Liver (tissue), 8 donors: ENCODE measurements at regions not wholly inside any gene's neighbourhood (a gene's known extent, or its start where the extent isn't known, plus 50 kb on each side); places are given as distances from the start of the nearest gene placed in this dataset.

Source experiments
- DNase-seq: peaks from one replicate; pipeline ENCODE4 v3.0.0-alpha.2; 2017; ENCODE audit warnings: low spot score
- H3K27ac ChIP-seq, 2 donors: one replicate each; pipeline ENCODE4 v1.7.0; 2013; ENCODE audit warnings: inconsistent platforms in 2 of 2, low read length in 2 of 2, control low read depth in 1 of 2, low read depth in 1 of 2, mild to moderate bottlenecking in 1 of 2
- H3K27me3 ChIP-seq, 4 donors: one replicate each; pipeline versions ENCODE4 v1.6.1 to v1.7.0; 2013; ENCODE audit warnings: low read length in 3 of 4, inconsistent platforms in 1 of 4, mild to moderate bottlenecking in 1 of 4, moderate library complexity in 1 of 4; ENCODE audit not compliant: control insufficient read depth in 4 of 4, insufficient read depth in 4 of 4
- H3K36me3 ChIP-seq, 4 donors: one replicate each; pipeline versions ENCODE4 v1.6.1 to v1.7.0; 2013; ENCODE audit warnings: low read length in 3 of 4, mild to moderate bottlenecking in 3 of 4, low read depth in 1 of 4, moderate library complexity in 1 of 4; ENCODE audit not compliant: control insufficient read depth in 4 of 4, insufficient read depth in 3 of 4
- H3K4me1 ChIP-seq, 4 donors: one replicate each; pipeline versions ENCODE4 v1.6.1 to v1.7.0; 2013; ENCODE audit warnings: low read length in 3 of 4, mild to moderate bottlenecking in 3 of 4, moderate library complexity in 1 of 4; ENCODE audit not compliant: control insufficient read depth in 4 of 4, insufficient read depth in 4 of 4
- H3K4me3 ChIP-seq, 3 donors: one replicate each; pipeline versions ENCODE4 v1.6.1 to v1.7.0; 2013; ENCODE audit warnings: low read length in 3 of 3, control low read depth in 1 of 3, low read depth in 1 of 3, mild to moderate bottlenecking in 1 of 3
- H3K9ac ChIP-seq, 2 donors: one replicate each; pipeline ENCODE4 v1.7.0; 2013; ENCODE audit warnings: low read length in 2 of 2, mild to moderate bottlenecking in 2 of 2, moderate library complexity in 2 of 2, control low read depth in 1 of 2, low read depth in 1 of 2
- H3K9me3 ChIP-seq, 4 donors: one replicate each; pipeline versions ENCODE4 v1.6.1 to v1.7.0; 2013; ENCODE audit warnings: low read length in 3 of 4; ENCODE audit not compliant: control insufficient read depth in 4 of 4
- EGR1 ChIP-seq, 2 donors: IDR thresholded peaks; 2 replicates each; pipeline ENCODE4 v1.6.1; 2016 to 2018; ENCODE audit warnings: antibody characterized with exemption in 2 of 2, low read depth in 2 of 2
- FOXA1 ChIP-seq: IDR thresholded peaks from 2 replicates; pipeline ENCODE4 v1.6.1; 2016; ENCODE audit warnings: antibody characterized with exemption
- FOXA2 ChIP-seq: IDR thresholded peaks from 2 replicates; pipeline ENCODE4 v1.6.1; 2016; ENCODE audit warnings: antibody characterized with exemption
- GABPA ChIP-seq, 2 donors: IDR thresholded peaks in 1 of 2; conservative IDR thresholded peaks in 1 of 2; 2 replicates each; pipeline ENCODE4 v1.6.1; 2016; ENCODE audit warnings: antibody characterized with exemption in 2 of 2, mild to moderate bottlenecking in 1 of 2, moderate library complexity in 1 of 2
- HNF4A ChIP-seq, 2 donors: conservative IDR thresholded peaks; 2 replicates each; pipeline ENCODE4 v1.6.1; 2016; ENCODE audit warnings: antibody characterized with exemption in 2 of 2, mild to moderate bottlenecking in 2 of 2
- HNF4G ChIP-seq: IDR thresholded peaks from 2 replicates; pipeline ENCODE4 v1.6.1; 2016; ENCODE audit warnings: antibody characterized with exemption
- JUND ChIP-seq, 2 donors: IDR thresholded peaks; 2 replicates each; pipeline ENCODE4 v1.6.1; 2016; ENCODE audit warnings: antibody characterized with exemption in 2 of 2
- NR2F2 ChIP-seq: IDR thresholded peaks from 2 replicates; pipeline ENCODE4 v1.6.1; 2016; ENCODE audit warnings: antibody characterized with exemption
- RXRA ChIP-seq, 2 donors: IDR thresholded peaks; 2 replicates each; pipeline ENCODE4 v1.6.1; 2017 to 2018; ENCODE audit warnings: antibody characterized with exemption in 2 of 2, mild to moderate bottlenecking in 1 of 2
- SP1 ChIP-seq: IDR thresholded peaks from 2 replicates; pipeline ENCODE4 v1.6.1; 2018; ENCODE audit warnings: antibody characterized with exemption, mild to moderate bottlenecking
- TAF1 ChIP-seq: conservative IDR thresholded peaks from 2 replicates; pipeline ENCODE4 v1.6.1; 2016; ENCODE audit warnings: antibody characterized with exemption, mild to moderate bottlenecking
- YY1 ChIP-seq: IDR thresholded peaks from 2 replicates; pipeline ENCODE4 v1.6.1; 2016; ENCODE audit warnings: antibody characterized with exemption, mild to moderate bottlenecking
- WGBS: extraction: QIAGEN DNeasy Blood & Tissue Kit; methylation state at CpG from one replicate; pipeline ENCODE4 v1.1.7; 2013; 5-methylcytosine and 5-hydroxymethylcytosine counted together
- TF ChIP-seq, protein P1 (sequence below): fragments of 150-350 bp; IDR thresholded peaks from 2 replicates; pipeline ENCODE4 v1.5.1; 2017; ENCODE audit warnings: improper control_type of control experiment, low read depth, low read length; ENCODE audit not compliant: missing input control
- TF ChIP-seq, protein P2 (sequence below): IDR thresholded peaks from 2 replicates; pipeline ENCODE4 v1.6.1; 2016; ENCODE audit warnings: antibody characterized with exemption
- TF ChIP-seq, protein P3 (sequence below): IDR thresholded peaks from 2 replicates; pipeline ENCODE4 v1.6.1; 2016; ENCODE audit warnings: antibody characterized with exemption
- TF ChIP-seq, protein P4 (sequence below): IDR thresholded peaks from 2 replicates; pipeline ENCODE4 v1.6.1; 2016; ENCODE audit warnings: antibody characterized with exemption
- donor health status: healthy.
- donor health status: healthy.
- donor health status: healthy.
- donor health status: healthy.
- donor health status: healthy.

DNA sequence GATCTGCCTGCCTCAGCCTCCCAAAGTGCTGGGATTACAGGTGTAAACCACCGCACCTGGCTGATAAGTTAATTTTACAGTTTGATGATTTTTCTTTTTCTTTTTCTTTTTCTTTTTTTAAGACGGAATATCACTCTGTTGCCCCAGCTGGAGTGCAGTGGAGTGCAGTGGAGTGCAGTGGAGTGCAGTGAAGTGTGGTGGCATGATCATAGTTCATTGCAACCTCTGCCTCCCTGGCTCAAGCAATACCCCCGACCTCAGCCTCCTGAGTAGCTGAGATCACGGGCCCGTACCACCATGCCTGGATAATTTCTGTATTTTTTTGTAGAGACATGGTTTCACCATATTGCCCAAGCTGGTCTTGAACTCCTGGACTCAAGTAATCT, 84.4 kb upstream of the CXADR start:
- Histone ChIP-seq H3K36me3 (no peaks in the 10 kb centered on the region), H3K9ac (no peak overlapping the region), H3K4me1 (no peaks in the 10 kb centered on the region), H3K4me3 (no peak overlapping the region), H3K27ac (no peak overlapping the region), H3K9me3 (no peaks in the 10 kb centered on the region), H3K27me3 (no peaks in the 10 kb centered on the region)
- 94% methylated on average over 5 of the region's 5 CpGs for WGBS
- no peak for TF ChIP-seq YY1
- TF ChIP-seq SP1 = no peak
- no peak for TF ChIP-seq TAF1
- TF ChIP-seq, protein P1, sequence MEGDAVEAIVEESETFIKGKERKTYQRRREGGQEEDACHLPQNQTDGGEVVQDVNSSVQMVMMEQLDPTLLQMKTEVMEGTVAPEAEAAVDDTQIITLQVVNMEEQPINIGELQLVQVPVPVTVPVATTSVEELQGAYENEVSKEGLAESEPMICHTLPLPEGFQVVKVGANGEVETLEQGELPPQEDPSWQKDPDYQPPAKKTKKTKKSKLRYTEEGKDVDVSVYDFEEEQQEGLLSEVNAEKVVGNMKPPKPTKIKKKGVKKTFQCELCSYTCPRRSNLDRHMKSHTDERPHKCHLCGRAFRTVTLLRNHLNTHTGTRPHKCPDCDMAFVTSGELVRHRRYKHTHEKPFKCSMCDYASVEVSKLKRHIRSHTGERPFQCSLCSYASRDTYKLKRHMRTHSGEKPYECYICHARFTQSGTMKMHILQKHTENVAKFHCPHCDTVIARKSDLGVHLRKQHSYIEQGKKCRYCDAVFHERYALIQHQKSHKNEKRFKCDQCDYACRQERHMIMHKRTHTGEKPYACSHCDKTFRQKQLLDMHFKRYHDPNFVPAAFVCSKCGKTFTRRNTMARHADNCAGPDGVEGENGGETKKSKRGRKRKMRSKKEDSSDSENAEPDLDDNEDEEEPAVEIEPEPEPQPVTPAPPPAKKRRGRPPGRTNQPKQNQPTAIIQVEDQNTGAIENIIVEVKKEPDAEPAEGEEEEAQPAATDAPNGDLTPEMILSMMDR = no peak
- no peak for TF ChIP-seq EGR1 (IDR thresholded peaks at IDR 0.05; ENCODE audit: low read depth in 2 of 2)
- no peak for TF ChIP-seq NR2F2
- TF ChIP-seq, protein P2, sequence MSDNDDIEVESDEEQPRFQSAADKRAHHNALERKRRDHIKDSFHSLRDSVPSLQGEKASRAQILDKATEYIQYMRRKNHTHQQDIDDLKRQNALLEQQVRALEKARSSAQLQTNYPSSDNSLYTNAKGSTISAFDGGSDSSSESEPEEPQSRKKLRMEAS = no peak
- TF ChIP-seq, protein P3, sequence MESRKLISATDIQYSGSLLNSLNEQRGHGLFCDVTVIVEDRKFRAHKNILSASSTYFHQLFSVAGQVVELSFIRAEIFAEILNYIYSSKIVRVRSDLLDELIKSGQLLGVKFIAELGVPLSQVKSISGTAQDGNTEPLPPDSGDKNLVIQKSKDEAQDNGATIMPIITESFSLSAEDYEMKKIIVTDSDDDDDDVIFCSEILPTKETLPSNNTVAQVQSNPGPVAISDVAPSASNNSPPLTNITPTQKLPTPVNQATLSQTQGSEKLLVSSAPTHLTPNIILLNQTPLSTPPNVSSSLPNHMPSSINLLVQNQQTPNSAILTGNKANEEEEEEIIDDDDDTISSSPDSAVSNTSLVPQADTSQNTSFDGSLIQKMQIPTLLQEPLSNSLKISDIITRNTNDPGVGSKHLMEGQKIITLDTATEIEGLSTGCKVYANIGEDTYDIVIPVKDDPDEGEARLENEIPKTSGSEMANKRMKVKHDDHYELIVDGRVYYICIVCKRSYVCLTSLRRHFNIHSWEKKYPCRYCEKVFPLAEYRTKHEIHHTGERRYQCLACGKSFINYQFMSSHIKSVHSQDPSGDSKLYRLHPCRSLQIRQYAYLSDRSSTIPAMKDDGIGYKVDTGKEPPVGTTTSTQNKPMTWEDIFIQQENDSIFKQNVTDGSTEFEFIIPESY = no peak
- TF ChIP-seq FOXA1 = no peak
- TF ChIP-seq HNF4A (conservative IDR thresholded peaks at IDR 0.05) = no peak
- TF ChIP-seq HNF4G = no peak
- TF ChIP-seq JUND (IDR thresholded peaks at IDR 0.05) = no peak
- no peak for TF ChIP-seq RXRA (IDR thresholded peaks at IDR 0.05)
- no peak for DNase-seq

DNA sequence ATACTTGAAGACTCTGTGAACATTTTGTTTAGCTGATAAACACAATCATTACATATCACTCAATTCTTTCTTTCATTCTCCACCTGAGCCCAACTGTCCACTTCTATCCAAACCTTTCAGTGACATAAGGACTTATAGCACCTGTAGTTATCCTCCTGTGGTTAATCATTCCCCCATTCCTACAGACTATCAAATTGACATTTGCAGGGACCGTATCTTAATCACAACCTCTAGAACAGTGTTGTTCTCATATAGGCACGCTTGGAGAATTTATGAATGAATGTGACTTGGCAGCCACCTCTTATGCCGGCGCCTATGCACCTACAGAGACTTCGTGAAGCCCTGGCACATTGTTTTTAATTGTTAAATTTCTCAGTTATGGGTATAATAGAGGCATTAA, 83.9 kb upstream of the CXADR start:
- H3K9ac ChIP-seq = no peak overlapping the region
- no peak for TF ChIP-seq EGR1 (IDR thresholded peaks at IDR 0.05; ENCODE audit: low read depth in 2 of 2)
- TF ChIP-seq, protein P1 = no peak
- no peak for TF ChIP-seq SP1
- no peak for TF ChIP-seq GABPA (IDR thresholded peaks at IDR 0.05 in 1 of 2, conservative IDR thresholded peaks at IDR 0.05 in 1 of 2)
- no peak for TF ChIP-seq NR2F2
- no peak for TF ChIP-seq RXRA (IDR thresholded peaks at IDR 0.05)
- TF ChIP-seq, protein P4, sequence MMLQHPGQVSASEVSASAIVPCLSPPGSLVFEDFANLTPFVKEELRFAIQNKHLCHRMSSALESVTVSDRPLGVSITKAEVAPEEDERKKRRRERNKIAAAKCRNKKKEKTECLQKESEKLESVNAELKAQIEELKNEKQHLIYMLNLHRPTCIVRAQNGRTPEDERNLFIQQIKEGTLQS = no peak
- TF ChIP-seq FOXA2 = no peak
- TF ChIP-seq JUND (IDR thresholded peaks at IDR 0.05) = no peak
- no peak for TF ChIP-seq HNF4A (conservative IDR thresholded peaks at IDR 0.05)
- H3K4me1 ChIP-seq = no peaks in the 10 kb centered on the region
- H3K27me3 ChIP-seq = no peaks in the 10 kb centered on the region
- no peaks in the 10 kb centered on the region for H3K9me3 ChIP-seq
- no peak for DNase-seq
- no peak overlapping the region for H3K4me3 ChIP-seq
- whole genome bisulfite sequencing = 90% methylated on average over 5 of the region's 5 CpGs
- no peak overlapping the region for H3K27ac ChIP-seq
- no peaks in the 10 kb centered on the region for H3K36me3 ChIP-seq
